Epithelial cell of prostate (primary cell): ENCODE measurements at regions not wholly inside any gene's neighbourhood (a gene's known extent, or its start where the extent isn't known, plus 50 kb on each side); places are given as distances from the start of the nearest gene placed in this dataset.
A peak's percentile ranks its signal among the peaks of the same experiment; 100 is the strongest.

ENCODE experiments used
- DNase-seq: peaks from one replicate; pipeline ENCODE4 v3.0.0-alpha.2; 2011; ENCODE audit warnings: low read depth, low spot score
- H3K27ac ChIP-seq: fragments of 450-650 bp; 2 replicates; pipeline ENCODE4 v1.5.1; 2017; ENCODE audit warnings: mild to moderate bottlenecking

DNA sequence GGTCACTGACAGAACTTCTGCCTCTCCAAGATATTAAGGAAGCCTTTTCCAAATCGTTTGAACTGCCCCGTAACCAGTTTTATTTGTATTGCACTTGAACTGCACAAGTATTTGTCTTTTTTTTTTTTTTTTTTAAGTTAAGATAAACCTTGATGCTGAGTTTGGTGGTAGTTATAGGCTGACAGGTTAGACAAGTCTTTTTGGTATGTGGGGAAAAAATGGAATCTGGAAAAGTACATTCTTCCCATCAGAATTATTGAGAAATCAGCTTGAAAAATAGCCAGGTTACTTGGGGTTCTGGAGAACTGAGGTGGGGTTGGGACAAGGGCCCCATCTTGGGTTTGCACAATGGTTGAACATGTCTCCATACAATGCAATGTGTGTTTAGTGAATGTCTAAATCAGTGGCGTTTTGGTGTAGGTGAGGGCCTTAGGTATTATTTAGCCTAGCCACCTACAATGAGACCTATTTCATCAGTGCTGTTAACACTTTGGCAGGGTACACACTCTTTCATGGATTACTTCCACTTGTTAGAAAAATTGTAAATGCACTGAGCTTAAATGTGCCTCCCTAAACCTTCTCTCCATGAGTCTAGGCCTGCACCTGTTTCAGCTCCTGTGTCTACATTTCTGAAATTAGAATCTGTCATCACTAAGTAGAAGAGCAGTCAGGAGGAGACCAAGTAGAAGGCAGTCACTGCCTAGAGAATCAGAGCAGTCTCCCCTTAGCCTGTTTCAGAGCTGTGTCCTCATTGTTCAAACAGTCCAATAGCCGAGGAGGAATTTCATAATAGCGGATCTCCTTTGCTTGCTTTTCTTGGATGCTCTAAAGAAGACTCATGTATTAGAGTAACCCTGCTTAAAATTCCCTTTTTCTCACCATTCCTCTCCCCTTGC, 140.0 kb upstream of the HMHB1 start:
- H3K27ac ChIP-seq, result no peak overlapping the region
- no peak for DNase-seq

DNA sequence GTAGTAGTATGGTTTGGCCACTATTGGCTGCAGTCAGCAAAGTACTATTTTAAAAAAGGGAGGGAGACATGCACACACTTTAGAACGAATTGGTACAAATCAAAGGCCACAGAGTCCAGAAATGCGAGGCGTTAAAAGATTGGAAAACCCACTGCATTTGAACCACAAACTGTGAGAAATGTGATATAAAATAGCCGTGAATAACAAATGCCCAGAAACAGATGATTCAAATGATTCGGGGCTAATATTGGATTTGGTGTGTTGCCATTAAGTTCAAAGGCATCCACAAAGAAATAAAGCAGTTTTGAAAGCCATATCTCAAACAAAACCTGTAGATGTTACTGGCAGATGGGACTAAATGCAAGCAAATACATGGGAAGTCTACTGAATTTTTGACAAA, 140.9 kb upstream of the HMHB1 start:
- DNase-seq, result no peak
- no peak overlapping the region for H3K27ac ChIP-seq

- DNase-seq, result no peak
These were observed 146.1 kb upstream of the HMHB1 start for GRCh38 chr5:143665866-143666265.

DNA sequence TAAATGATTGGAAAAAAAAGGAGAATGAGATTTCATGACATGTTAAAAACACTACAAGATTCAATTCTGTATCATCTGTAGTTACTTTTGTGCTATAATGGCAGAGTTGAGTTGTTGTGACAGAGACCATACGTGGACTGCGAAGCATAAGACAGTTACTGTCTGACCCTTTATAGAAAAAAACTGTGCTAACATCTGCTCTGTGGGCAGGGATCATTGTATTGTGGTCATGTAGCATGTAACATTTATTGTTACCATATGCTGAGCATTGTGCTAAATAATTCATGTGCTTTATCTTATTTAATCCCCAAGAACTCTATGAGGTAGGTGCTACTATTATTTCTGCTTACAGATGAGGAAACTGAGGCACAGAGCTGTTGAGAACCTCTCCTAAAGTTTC, 147.3 kb upstream of the HMHB1 start:
- H3K27ac ChIP-seq, result no peak overlapping the region
- no peak for DNase-seq

More at GRCh38 chr5:143665866-143666265, 146.1 kb upstream of the HMHB1 start:
- H3K27ac ChIP-seq, result no peak overlapping the region

DNA sequence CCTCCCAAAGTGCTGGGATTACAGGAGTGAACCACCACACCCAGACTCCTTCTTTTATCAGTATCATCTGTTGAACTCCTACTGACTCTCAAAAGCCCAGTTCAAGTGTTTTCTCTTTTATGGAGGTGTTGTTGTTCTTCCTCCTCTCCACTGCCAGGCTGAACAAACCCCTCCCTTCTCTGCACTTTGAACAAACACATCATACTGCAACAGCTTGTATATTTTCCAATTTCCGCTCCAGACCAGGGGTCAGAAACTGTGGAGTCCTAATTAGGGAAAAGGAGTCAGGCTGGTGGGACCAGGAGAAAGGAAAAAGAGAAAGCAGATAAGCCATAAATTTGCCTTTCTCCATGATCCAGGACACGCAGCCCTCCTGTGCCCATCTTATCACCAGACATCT, 148.1 kb upstream of the HMHB1 start:
- DNase-seq, result no peak
- H3K27ac ChIP-seq, result no peak overlapping the region

- DNase-seq, result peak; percentile 50
- no peak overlapping the region for H3K27ac ChIP-seq
These were observed 149.9 kb upstream of the HMHB1 start for GRCh38 chr5:143662020-143662419.

- DNase-seq, result no peak
- no peak overlapping the region for H3K27ac ChIP-seq
These were observed 151.3 kb upstream of the HMHB1 start for GRCh38 chr5:143660625-143661024.

DNA sequence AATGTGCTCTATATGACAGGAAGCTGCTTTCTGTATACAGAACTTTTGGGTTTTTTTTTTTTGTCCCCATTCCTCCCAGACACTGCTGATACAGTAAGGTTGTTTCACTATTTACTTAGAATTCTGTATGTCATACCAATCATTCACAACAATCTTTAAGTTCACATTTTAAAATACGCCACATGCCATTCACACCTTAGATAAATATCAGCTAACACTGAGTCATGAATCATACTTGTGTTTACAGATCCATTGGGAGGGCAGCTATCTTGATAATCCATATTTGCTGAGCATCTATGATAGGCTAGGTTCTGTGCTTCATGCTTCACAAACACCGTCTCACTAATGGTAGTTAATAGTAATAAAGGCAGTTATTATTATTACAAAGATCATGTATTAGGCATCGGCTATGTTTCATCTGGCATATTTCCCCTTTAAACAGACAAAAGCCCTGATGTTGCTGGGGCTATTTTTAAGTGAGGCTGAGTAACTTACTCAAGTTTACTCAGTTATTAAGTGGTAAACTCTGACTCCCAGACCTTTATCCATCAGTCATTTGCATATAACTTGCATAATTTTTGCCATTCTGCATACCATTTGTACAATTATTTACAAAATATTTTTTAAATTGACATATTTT, 152.2 kb upstream of the HMHB1 start:
- no peak overlapping the region for H3K27ac ChIP-seq
- DNase-seq, result no peak

GRCh38 chr5:143658956-143659355, 153.0 kb upstream of the HMHB1 start:
- DNase-seq, result no peak
- no peak overlapping the region for H3K27ac ChIP-seq

DNA sequence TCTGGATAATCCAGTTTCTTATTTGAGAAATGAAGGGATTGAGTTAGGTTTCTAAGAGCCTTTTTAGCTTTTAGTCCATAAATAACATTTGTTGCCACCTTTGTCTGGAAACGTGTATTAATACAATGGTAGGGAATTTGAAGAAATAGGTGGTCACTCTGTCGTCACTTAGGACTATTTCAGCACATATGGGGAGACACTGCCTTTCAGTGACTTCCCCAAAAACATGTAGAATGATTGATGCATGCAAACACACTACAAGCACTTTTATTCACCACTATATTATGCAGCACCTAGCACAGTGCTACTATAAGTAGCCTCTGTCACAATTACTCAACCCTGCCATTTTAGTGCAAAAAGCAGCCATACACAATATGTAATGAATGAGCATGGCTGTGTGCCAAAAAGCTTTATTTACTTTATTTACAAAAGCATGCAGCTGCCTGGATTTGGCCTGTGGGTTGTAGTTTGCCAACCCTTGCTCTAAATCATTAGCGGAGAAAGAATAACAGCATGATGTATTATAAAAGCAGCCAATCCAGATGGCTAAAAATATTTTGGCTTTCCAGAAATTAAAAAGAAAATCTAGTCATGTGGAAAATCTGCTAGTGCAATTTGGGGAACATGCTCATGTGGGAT, 154.2 kb upstream of the HMHB1 start:
- DNase-seq, result no peak
- no peak overlapping the region for H3K27ac ChIP-seq

DNA sequence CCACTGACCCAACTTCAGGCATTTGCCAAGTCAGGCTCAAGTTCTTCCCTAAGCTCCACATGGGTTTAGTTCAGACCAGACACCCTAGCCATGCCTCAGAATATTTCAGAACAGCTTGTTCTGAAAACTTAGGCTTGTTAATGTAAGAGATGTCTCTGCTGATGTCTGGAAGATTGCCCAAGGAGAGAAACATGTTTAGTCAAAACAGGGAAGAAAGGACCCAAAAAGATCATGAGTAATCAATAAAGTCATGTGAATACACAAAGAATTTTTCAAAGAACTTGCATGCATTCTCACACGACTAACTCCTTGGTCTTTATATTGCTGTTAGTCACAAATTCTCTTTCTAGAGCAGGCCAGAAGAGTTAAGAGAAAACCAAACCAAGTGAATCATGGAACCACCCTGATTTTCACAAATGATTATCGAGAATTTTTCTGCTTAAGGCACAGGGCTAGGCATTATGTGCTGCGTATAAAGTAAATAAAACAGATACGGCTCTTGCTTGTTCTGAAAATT, 158.1 kb upstream of the HMHB1 start:
- DNase-seq, result no peak
- peak overlapping the region; percentile 22 for H3K27ac ChIP-seq

DNA sequence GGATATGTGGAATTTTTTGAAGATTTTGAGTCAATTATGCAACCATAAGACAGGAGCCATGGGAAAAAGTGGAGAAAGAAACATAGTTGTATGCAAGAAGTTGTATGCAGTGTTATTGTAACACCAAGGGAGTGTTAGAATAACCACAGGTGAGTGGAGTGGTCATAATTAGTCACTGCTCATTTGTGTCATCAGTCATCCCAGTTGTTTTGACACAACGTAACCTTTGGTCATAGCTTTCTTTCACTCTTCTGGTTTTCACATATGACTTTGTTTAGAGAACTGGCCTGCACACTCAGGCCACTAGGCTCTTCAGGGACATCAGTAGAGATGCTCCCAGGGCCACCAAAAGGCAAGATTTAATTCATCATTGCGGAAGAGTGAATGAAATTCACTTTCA, 158.7 kb upstream of the HMHB1 start:
- peak; percentile 70 for DNase-seq
- H3K27ac ChIP-seq, result peak overlapping the region; percentile 22

- no peak for DNase-seq
- no peak overlapping the region for H3K27ac ChIP-seq
These were observed 159.8 kb upstream of the HMHB1 start for GRCh38 chr5:143652108-143652700.

DNA sequence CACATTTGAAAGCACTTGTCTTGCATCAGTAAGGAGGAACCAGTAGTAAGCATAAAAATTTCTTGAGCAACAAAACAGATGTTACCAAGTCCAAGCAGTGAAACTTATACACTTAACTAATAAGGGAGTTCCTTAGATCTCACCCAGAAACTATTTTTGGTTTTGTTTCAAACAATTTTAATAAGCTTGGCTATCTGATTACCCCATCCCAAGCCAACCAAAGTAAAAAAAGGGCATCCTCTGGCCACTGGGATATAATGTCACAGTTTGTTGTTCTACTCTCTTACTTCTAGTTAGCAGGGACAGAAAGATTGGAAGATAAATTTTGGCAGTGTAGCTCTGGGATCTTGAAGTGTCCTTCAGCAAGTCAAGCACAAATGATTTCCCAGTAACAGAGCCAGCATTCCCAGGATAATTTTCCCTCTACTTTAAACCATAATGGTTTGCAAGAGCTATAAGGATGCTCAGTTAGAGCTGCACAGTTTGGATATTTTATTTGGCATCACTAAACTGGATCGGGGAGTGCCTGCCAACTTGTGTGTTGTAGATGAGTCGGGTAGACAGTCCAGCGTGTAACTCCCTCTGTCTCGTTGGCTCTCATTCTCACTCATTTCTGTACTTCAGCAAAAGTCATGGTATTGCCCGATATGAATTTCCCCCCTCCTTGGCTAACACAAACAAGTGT, 161.9 kb upstream of the HMHB1 start:
- H3K27ac ChIP-seq, result no peak overlapping the region
- DNase-seq, result no peak

GRCh38 chr5:143648696-143649095, 163.3 kb upstream of the HMHB1 start:
- no peak for DNase-seq
- H3K27ac ChIP-seq, result no peak overlapping the region

GRCh38 chr5:143646961-143647360, 165.0 kb upstream of the HMHB1 start:
- no peak overlapping the region for H3K27ac ChIP-seq
- no peak for DNase-seq

DNA sequence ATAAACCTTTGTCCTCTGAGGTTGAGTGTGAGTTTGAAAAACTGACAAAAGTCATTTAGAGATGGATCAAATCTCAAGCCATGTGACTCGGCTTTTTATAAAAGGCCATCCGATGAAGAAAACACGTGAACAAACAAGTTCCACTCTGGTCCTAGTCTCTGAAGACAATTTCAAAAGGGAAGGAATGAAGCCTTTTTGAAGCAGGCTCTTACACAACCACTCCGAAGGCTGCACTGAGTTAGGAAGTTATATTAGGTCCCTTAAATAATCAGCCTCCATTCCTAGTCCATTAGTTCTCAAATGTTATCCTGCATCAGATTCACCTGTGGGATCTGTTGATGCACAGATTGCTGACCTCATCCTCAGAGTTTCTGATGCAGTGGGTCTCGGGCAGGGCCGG, 166.6 kb upstream of the HMHB1 start:
- no peak overlapping the region for H3K27ac ChIP-seq
- no peak for DNase-seq

GRCh38 chr5:143644727-143645126, 167.2 kb upstream of the HMHB1 start:
- no peak for DNase-seq

GRCh38 chr5:143642791-143643190, 169.2 kb upstream of the HMHB1 start:
- DNase-seq, result no peak
- H3K27ac ChIP-seq, result no peak overlapping the region

More at GRCh38 chr5:143644727-143645126, 167.2 kb upstream of the HMHB1 start:
- no peak overlapping the region for H3K27ac ChIP-seq
